ENCODE measurements at regions not wholly inside any gene's neighbourhood (a gene's known extent, or its start where the extent isn't known, plus 50 kb on each side); places are given as distances from the start of the nearest gene placed in this dataset.
"Not testable (repeated sequence)": the region's sequence is repeated elsewhere in the genome, so short reads cannot be mapped to it uniquely, and the experiment has no call there.

DNA sequence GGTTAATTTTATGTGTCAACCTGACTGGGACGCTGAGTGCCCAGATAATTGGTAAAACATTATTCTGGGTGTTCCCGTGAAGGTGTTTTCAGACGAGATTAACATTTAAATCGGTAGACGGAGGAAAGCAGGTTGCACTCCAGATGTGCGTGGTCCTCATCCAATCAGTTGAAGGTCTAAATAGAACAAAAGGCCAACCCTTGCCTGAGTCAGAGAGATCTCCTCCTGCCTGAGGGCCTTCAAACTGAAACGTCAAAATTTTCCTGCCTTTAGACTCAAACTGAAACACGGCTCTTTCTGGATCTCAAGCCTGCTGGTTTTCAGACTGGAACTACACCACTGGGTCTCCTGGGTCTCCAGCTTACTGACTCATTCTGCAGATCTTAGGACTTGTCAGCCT lies 70.9 kb downstream of the NPIPA5 start:
- intact Hi-C loops (cut with micrococcal nuclease; ENCODE audit: unreplicated experiment); H3K79me2 ChIP-seq (ENCODE audit: low read depth); H3K9me3 ChIP-seq (ENCODE audit: insufficient read depth, low read depth); H3K4me1 ChIP-seq (replicated peaks; ENCODE audit: insufficient read depth); H3K4me3 ChIP-seq; DNase-seq; H4K20me1 ChIP-seq (ENCODE audit: insufficient read depth); H3K9me2 ChIP-seq (ENCODE audit: insufficient read depth); POLR2A ChIA-PET (ENCODE audit: unreplicated experiment); H3F3A ChIP-seq (ENCODE audit: insufficient read depth, low read depth); H3K27me3 ChIP-seq (ENCODE audit: insufficient read depth, low read depth); H3K4me2 ChIP-seq; H2AFZ ChIP-seq; H3K36me3 ChIP-seq (ENCODE audit: low read depth); H3K27ac ChIP-seq; CTCF ChIA-PET; BruUV-seq (replicated peaks): not testable (repeated sequence)

DNA sequence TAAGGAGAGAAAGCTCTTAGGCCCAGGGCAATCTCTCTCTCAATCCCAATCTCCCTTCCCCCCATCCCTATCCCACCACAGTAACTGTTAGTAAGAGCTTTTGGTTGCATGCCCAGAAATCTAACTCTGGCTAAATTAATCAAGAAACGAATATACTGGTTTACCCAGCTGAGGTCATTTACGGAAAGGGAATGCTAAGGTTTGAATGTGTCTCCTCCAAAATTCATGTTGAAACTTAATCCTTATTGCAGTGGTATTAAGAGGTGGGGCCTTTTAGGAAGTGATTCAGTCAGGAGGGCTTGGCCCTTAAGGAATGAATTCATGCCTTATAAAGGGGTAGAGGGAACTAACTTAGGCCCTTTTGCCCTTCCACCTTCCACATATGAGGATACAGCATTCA lies 72.2 kb downstream of the NPIPA5 start:
- intact Hi-C loops (cut with micrococcal nuclease; ENCODE audit: unreplicated experiment); H3K27me3 ChIP-seq (ENCODE audit: insufficient read depth, low read depth); H3K4me3 ChIP-seq; H4K20me1 ChIP-seq (ENCODE audit: insufficient read depth); H3K4me1 ChIP-seq (replicated peaks; ENCODE audit: insufficient read depth); H3K79me2 ChIP-seq (ENCODE audit: low read depth); H3F3A ChIP-seq (ENCODE audit: insufficient read depth, low read depth); H3K4me2 ChIP-seq; H2AFZ ChIP-seq; H3K9me2 ChIP-seq (ENCODE audit: insufficient read depth); POLR2A ChIA-PET (ENCODE audit: unreplicated experiment); H3K27ac ChIP-seq; H3K36me3 ChIP-seq (ENCODE audit: low read depth); CTCF ChIA-PET; BruUV-seq (replicated peaks); H3K9me3 ChIP-seq (ENCODE audit: insufficient read depth, low read depth): not testable (repeated sequence)
- DNase-seq, result peak in 1 of 2 experiments; percentile 18

GRCh38 chr16:15303667-15304324 lies 74.3 kb downstream of the NPIPA5 start:
- H3K4me3 ChIP-seq; H3K4me1 ChIP-seq (replicated peaks; ENCODE audit: insufficient read depth); DNase-seq; POLR2A ChIA-PET (ENCODE audit: unreplicated experiment); H3K27ac ChIP-seq; H3K36me3 ChIP-seq (ENCODE audit: low read depth); H4K20me1 ChIP-seq (ENCODE audit: insufficient read depth); intact Hi-C loops (cut with micrococcal nuclease; ENCODE audit: unreplicated experiment); H3K9me3 ChIP-seq (ENCODE audit: insufficient read depth, low read depth); H3F3A ChIP-seq (ENCODE audit: insufficient read depth, low read depth); BruUV-seq (replicated peaks); H3K79me2 ChIP-seq (ENCODE audit: low read depth); H2AFZ ChIP-seq; CTCF ChIA-PET; H3K27me3 ChIP-seq (ENCODE audit: insufficient read depth, low read depth); H3K9me2 ChIP-seq (ENCODE audit: insufficient read depth); H3K4me2 ChIP-seq: not testable (repeated sequence)

DNA sequence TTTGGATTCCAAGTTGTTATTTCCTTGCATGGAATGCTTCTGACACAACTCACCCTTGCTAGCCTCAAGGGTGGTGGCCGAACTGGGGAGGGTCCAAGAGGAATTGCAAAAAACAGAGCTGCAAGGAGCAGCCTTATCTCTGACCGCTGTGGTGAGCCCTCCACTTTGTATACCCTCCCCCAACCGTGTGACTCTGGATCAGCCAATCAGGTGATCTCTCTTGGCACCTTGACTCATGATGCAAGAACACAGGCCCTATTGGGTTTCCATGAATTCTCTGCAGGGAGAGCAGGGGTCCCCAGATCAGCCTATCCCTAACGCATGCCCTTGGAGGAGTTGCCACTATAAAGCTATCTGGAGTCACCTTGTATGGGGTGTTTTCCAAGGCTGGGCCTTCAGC lies 81.0 kb downstream of the NPIPA5 start:
- H3K4me3 ChIP-seq; DNase-seq; H3K27me3 ChIP-seq (ENCODE audit: insufficient read depth, low read depth); POLR2A ChIA-PET (ENCODE audit: unreplicated experiment); H3K9me2 ChIP-seq (ENCODE audit: insufficient read depth); H3K36me3 ChIP-seq (ENCODE audit: low read depth); H3K9me3 ChIP-seq (ENCODE audit: insufficient read depth, low read depth); BruUV-seq (replicated peaks); H4K20me1 ChIP-seq (ENCODE audit: insufficient read depth); H3K27ac ChIP-seq; H3K79me2 ChIP-seq (ENCODE audit: low read depth); H2AFZ ChIP-seq; intact Hi-C loops (cut with micrococcal nuclease; ENCODE audit: unreplicated experiment); H3K4me1 ChIP-seq (replicated peaks; ENCODE audit: insufficient read depth); CTCF ChIA-PET; H3F3A ChIP-seq (ENCODE audit: insufficient read depth, low read depth); H3K4me2 ChIP-seq: not testable (repeated sequence)

GRCh38 chr16:15274796-15275195 lies 103.3 kb downstream of the NPIPA5 start:
- H3K79me2 ChIP-seq (ENCODE audit: low read depth); CTCF ChIA-PET; DNase-seq: not testable (repeated sequence)

GRCh38 chr16:15273964-15274363 lies 104.1 kb downstream of the NPIPA5 start:
- H3K79me2 ChIP-seq (ENCODE audit: low read depth); H3F3A ChIP-seq (ENCODE audit: insufficient read depth, low read depth); H3K4me1 ChIP-seq (replicated peaks; ENCODE audit: insufficient read depth); CTCF ChIA-PET; DNase-seq; H3K27ac ChIP-seq; H3K4me2 ChIP-seq; POLR2A ChIA-PET (ENCODE audit: unreplicated experiment); BruUV-seq (replicated peaks); H3K9me2 ChIP-seq (ENCODE audit: insufficient read depth); H3K9me3 ChIP-seq (ENCODE audit: insufficient read depth, low read depth); H3K4me3 ChIP-seq; H2AFZ ChIP-seq; H3K36me3 ChIP-seq (ENCODE audit: low read depth); H4K20me1 ChIP-seq (ENCODE audit: insufficient read depth); intact Hi-C loops (cut with micrococcal nuclease; ENCODE audit: unreplicated experiment): not testable (repeated sequence)
- H3K27me3 ChIP-seq (ENCODE audit: insufficient read depth, low read depth), result peaks cover 22% of the 10 kb centered on the region

More at GRCh38 chr16:15274796-15275195, 103.3 kb downstream of the NPIPA5 start:
- H3K4me1 ChIP-seq (replicated peaks; ENCODE audit: insufficient read depth); H3K9me2 ChIP-seq (ENCODE audit: insufficient read depth); H3K4me2 ChIP-seq; H2AFZ ChIP-seq; H3K4me3 ChIP-seq; H3K27ac ChIP-seq; H3F3A ChIP-seq (ENCODE audit: insufficient read depth, low read depth); POLR2A ChIA-PET (ENCODE audit: unreplicated experiment); BruUV-seq (replicated peaks); H3K9me3 ChIP-seq (ENCODE audit: insufficient read depth, low read depth); intact Hi-C loops (cut with micrococcal nuclease; ENCODE audit: unreplicated experiment); H4K20me1 ChIP-seq (ENCODE audit: insufficient read depth); H3K36me3 ChIP-seq (ENCODE audit: low read depth): not testable (repeated sequence)
- H3K27me3 ChIP-seq (ENCODE audit: insufficient read depth, low read depth), result peaks cover 17% of the 10 kb centered on the region

- BruUV-seq (replicated peaks); H3K9me3 ChIP-seq (ENCODE audit: insufficient read depth, low read depth); H3K4me1 ChIP-seq (replicated peaks; ENCODE audit: insufficient read depth); H3F3A ChIP-seq (ENCODE audit: insufficient read depth, low read depth); H4K20me1 ChIP-seq (ENCODE audit: insufficient read depth); DNase-seq; CTCF ChIA-PET; POLR2A ChIA-PET (ENCODE audit: unreplicated experiment); H3K36me3 ChIP-seq (ENCODE audit: low read depth); intact Hi-C loops (cut with micrococcal nuclease; ENCODE audit: unreplicated experiment); H3K4me3 ChIP-seq; H3K4me2 ChIP-seq; H3K79me2 ChIP-seq (ENCODE audit: low read depth); H2AFZ ChIP-seq; H3K27ac ChIP-seq; H3K9me2 ChIP-seq (ENCODE audit: insufficient read depth): not testable (repeated sequence)
- peaks cover 13% of the 10 kb centered on the region for H3K27me3 ChIP-seq (ENCODE audit: insufficient read depth, low read depth)
Measured at GRCh38 chr16:15266941-15267340, 111.2 kb downstream of the NPIPA5 start.

DNA sequence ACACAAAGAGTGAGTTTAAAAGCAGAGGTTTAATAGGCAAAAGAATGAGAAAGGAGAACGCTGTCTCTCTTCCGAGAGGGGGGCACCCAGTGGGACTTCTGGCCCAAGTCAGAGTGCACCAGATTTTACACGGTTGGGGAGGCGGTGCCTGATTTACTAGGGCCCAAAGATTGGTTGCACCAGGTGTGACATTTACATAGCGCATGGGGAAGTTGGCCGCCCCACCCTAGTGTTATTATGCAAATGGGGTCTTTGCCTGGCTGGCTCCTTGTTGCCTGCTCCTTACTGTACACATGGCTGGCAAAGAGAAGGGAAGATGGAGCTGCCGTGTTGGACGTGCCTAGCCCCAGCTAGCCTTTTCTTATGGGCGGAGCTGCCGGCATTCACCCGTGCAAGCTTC lies 115.9 kb downstream of the NPIPA5 start:
- POLR2A ChIA-PET (ENCODE audit: unreplicated experiment); H3K9me3 ChIP-seq (ENCODE audit: insufficient read depth, low read depth); H3K27me3 ChIP-seq (ENCODE audit: insufficient read depth, low read depth); H3K36me3 ChIP-seq (ENCODE audit: low read depth); H4K20me1 ChIP-seq (ENCODE audit: insufficient read depth); H2AFZ ChIP-seq; H3K27ac ChIP-seq; intact Hi-C loops (cut with micrococcal nuclease; ENCODE audit: unreplicated experiment); H3K9me2 ChIP-seq (ENCODE audit: insufficient read depth); BruUV-seq (replicated peaks); DNase-seq; H3F3A ChIP-seq (ENCODE audit: insufficient read depth, low read depth); H3K4me2 ChIP-seq; H3K4me3 ChIP-seq; H3K4me1 ChIP-seq (replicated peaks; ENCODE audit: insufficient read depth); H3K79me2 ChIP-seq (ENCODE audit: low read depth); CTCF ChIA-PET: not testable (repeated sequence)

All from PC-9 (cell line).